GM18867 (cell line): ENCODE measurements at regions not wholly inside any gene's neighbourhood (a gene's known extent, or its start where the extent isn't known, plus 50 kb on each side); places are given as distances from the start of the nearest gene placed in this dataset.

Experiments used
- ATAC-seq: cut with Tn5 transposase; IDR thresholded peaks from one replicate; pipeline ENCODE4 v1.9.1; 2021; ENCODE audit warnings: mild to moderate bottlenecking, moderate library complexity; ENCODE audit not compliant: unreplicated experiment

DNA sequence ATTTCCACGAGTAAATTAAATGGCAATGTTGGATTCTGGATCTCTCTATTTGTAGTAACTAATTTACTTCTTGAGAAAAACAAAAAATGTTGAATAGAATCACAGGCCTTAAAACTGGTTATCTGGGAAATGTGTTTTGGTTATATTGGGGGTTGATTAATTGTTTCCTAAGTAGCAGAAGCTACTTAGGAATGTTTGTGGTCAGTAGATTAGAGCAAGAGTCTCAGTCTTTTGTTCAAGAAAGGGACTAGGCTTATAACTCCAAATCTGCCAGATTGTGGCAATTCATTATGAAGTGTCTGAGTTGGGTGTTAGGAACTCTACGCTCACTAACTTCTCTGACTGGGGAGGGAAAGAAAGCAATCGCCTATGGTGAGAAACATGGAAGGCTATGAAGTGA is 244.3 kb upstream of the PHYHIPL start:
- no peak for ATAC-seq

GRCh38 chr10:58932577-58933314 is 243.7 kb upstream of the PHYHIPL start:
- no peak for ATAC-seq

- no peak for ATAC-seq
Measured at GRCh38 chr10:58936364-58936763, 240.1 kb upstream of the PHYHIPL start.

DNA sequence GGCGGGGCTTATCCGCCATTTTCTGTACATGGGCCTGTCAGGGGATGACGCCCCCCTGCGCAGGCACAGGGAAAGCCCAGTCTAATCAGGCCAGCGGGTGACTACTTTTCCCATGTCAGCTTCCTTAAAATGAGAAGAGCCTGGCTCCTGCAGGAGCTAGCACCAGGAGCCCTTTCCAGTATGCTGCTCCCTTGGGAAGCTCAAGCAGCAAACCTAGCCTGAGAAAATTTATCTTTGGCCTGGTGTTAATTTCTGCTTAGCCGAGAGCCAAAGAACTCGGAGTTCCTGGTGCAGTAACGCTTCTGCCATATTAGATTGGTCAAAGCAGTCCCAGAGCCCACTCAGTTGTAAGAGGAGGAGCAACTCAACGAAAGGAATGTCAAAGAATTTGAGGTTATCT is 239.0 kb upstream of the PHYHIPL start:
- ATAC-seq, result no peak

GRCh38 chr10:58942724-58943123 is 233.7 kb upstream of the PHYHIPL start:
- no peak for ATAC-seq

GRCh38 chr10:58943256-58943890 is 233.1 kb upstream of the PHYHIPL start:
- ATAC-seq, result no peak

GRCh38 chr10:58943960-58944359 is 232.5 kb upstream of the PHYHIPL start:
- ATAC-seq, result no peak

DNA sequence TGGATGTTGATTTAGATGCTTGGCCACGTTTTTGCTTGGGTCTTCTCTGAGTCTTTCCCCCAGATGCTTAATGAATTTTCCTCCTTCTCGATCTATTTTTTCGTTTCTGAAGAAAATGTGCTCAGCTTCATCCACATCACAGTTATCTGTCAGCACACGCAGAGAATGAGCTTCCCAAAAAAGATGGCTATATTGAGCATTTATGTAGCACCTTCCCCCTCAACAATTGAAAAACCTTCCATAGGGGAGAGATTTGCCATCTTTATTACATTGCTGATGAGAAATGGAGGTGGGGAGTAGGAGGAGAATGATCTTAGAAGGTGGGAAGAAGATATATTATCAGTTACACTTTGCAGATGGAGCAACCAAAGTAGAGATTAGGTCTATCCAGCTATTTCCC is 228.1 kb upstream of the PHYHIPL start:
- ATAC-seq, result no peak

- no peak for ATAC-seq
Measured at GRCh38 chr10:58950618-58951017, 225.8 kb upstream of the PHYHIPL start.

- ATAC-seq, result no peak
Measured at GRCh38 chr10:58951087-58951486, 225.4 kb upstream of the PHYHIPL start.

DNA sequence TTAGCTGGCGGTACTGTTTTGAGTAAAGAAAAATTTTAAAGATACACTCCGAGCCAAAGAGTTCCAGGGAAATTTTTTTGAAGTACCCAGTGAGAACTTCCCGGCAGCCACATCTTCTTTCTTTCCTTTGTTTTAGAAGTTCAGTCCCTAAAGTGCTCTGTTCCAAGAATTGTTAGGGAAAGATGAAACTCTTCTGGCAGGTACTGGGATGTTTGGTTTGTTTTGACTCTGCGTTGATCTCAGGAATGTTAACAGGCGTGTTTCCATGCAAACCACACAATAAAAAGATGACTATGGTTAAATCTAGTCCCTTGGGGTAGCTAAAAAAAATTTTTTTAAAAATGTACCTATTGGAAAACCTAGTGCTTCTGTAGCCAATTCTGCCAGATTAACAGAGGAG is 224.7 kb upstream of the PHYHIPL start:
- ATAC-seq, result no peak

- ATAC-seq, result no peak
Measured at GRCh38 chr10:58952162-58952601, 224.3 kb upstream of the PHYHIPL start.

- ATAC-seq, result peak; percentile 83
Measured at GRCh38 chr10:58952747-58953466, 223.5 kb upstream of the PHYHIPL start.

GRCh38 chr10:58954178-58954577 is 222.3 kb upstream of the PHYHIPL start:
- ATAC-seq, result no peak

DNA sequence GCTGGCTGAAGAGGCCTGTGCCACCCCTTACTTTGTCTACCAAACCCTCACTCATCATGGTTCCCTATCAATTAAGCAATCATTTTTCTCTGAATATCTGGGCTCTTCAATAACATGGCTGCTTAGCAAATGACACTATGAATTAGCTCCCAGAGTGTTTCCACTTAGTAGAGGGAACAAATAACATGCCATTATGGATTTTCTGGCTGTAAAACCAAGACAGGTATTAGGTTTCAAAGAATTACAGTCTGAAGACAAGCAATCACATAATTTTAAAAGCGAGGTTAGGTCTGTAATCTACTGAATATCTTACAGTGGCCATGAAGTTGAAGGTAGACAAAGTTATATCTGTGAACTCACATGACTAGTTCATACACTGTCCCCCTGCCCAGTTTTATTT is 220.8 kb upstream of the PHYHIPL start:
- ATAC-seq, result no peak

- no peak for ATAC-seq
Measured at GRCh38 chr10:58956926-58957325, 219.5 kb upstream of the PHYHIPL start.

DNA sequence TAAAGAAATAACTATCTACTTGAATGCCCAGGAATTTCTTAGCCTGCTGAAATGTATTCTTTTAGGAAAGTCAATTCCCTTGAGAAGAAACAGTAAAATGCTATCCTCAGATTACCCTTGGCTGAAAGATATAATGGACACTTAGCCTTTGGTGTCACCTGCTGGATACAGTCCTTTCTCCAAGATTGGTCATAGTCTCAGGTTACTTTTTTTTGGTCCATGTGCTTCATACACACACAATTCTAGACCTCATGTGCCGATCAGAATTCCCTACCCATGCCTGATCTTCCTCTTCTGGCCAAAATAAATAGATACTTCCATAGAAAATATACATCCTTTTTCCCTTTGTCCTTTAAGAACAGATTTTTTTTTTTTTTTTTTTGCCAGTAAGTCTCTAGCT is 218.9 kb upstream of the PHYHIPL start:
- ATAC-seq, result no peak

DNA sequence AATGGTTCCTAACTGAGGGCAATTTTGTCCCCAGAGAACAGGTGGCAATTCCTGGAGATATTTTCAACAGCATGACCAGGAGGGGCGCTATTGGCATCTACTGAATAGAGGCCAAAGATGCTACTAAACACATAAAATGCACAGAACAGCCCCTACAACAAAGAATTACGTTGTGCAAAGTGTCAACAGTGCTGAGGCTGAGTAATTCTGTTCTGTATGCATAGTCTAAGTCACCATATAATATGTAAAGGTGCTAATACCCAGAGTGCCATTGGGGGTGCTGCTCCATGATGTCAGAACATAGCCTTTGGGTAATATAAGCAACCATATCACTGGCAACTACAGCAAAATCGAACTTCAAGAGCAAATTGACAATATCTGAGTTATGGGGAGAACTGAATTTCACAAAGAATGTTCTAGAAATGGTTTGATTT is 213.3 kb upstream of the PHYHIPL start:
- no peak for ATAC-seq

DNA sequence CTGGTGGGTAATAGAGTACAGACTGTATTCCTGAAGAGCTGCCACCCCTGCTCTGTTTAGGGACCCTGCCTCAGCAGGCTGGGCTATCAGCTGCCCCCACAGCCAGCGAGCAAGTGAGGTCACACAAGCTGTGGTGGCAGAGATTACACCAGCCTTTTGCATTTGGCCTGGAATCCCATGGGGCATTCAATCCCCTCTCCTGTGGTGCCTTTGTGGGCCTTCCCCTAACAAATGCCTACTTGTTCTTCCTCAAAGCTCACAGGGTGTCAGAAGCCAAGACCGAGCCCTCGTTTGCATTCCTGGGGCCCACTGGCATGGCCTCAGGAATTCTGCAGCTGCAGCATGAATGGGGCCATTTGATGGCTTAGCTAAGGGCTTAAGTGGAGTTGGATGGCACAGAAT is 212.7 kb upstream of the PHYHIPL start:
- no peak for ATAC-seq

DNA sequence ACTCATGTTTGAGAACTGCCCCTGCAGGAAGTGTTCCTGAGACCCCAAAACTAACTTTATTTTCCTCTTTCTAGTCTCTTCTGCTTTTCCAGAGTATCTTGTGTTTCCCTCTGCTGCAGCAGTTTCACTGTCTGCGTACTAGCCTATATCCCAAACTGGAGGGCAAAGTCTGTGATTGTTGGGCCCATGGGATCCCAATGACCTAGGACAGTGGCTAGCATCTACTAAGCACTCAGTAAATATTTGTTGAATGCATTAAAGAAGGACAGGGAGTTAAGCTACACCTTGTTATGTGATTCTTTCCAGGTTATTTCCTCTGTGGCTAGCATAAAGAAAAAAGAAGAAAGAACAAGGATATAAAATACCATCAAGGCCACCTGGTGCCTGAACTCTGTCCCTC is 210.6 kb upstream of the PHYHIPL start:
- no peak for ATAC-seq

DNA sequence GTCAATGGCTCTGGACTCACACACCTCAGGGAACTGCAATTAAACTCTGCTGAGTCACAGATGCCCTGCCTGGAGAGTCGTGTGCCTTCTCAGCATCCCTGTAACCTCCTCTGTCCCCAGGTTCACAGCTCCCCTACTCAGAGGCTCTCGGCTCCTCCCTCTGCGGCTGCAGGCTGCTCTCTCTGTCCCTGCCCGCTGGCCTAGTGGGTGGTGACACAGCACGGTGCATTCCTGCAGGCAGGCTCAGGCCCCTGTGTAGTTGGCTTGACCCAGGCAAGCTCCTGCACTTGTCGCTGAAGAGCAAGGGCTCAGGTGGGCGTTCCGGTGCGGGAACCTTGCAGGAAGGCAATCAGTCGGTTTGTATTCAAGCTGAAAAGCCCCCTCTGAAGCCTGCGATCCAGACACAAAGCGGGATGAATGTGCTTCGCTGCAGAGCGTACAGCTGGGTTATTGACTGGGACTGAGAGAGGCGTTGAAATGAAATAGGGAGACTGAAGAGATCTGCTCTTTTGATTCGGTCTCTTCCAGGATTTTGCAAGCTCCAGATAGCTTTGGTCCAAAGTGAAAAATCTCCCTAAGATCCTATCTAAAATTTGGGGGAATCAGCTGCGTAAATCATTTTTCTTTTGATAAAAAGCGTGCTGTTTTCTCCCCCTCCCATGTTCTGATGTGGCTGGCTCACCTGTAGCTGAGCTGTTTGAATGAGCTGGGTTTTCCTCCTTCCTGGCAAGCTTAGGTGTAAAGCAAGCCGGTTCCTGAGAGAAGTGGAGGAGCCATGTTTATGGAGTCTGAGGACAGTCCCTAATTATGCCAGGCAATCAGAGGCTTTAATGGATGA is 208.7 kb upstream of the PHYHIPL start:
- no peak for ATAC-seq
